Adrenal gland (tissue), 9 donors: ENCODE measurements at regions not wholly inside any gene's neighbourhood (a gene's known extent, or its start where the extent isn't known, plus 50 kb on each side); places are given as distances from the start of the nearest gene placed in this dataset.
"Not testable (repeated sequence)": the region's sequence is repeated elsewhere in the genome, so short reads cannot be mapped to it uniquely, and the experiment has no call there.

Source experiments
- DNase-seq, 7 donors: peaks; one replicate each; pipeline ENCODE4 v3.0.0-alpha.2; 2019 to 2020
- H3K27ac ChIP-seq, 5 donors: fragments of 200-600 bp; sonication (generic) in 4 of 5; 1 replicate in 3 of 5; 2 replicates in 2 of 5; pipeline versions ENCODE4 v1.5.1 to v1.8.0; 2016 to 2020; ENCODE audit warnings: mild to moderate bottlenecking in 1 of 5
- H3K27me3 ChIP-seq: fragments of 200-600 bp; 2 replicates; pipeline ENCODE4 v1.8.0; 2021
- H3K36me3 ChIP-seq, 2 donors: fragments of 200-600 bp; replicated peaks in 1 of 2; 1 replicate in 1 of 2; 2 replicates in 1 of 2; pipeline versions ENCODE4 v1.5.1 to v1.8.0; 2018 to 2022
- H3K4me1 ChIP-seq, 2 donors: fragments of 200-600 bp; replicated peaks in 1 of 2; 1 replicate in 1 of 2; 2 replicates in 1 of 2; pipeline versions ENCODE4 v1.5.1 to v1.8.0; 2018 to 2021
- H3K4me3 ChIP-seq, 4 donors: fragments of 200-600 bp; sonication (generic) in 3 of 4; one replicate each; pipeline ENCODE4 v1.5.1; 2016 to 2018
- H3K9me3 ChIP-seq, 3 donors: fragments of 200-600 bp; sonication (generic) in 1 of 3; replicated peaks in 1 of 3; 1 replicate in 2 of 3; 2 replicates in 1 of 3; pipeline versions ENCODE4 v1.5.1 to v1.8.0; 2016 to 2021
- WGBS, 4 donors: extraction: QIAGEN DNeasy Blood & Tissue Kit in 2 of 4; methylation state at CpG; one replicate each; pipeline versions ENCODE4 v1.1.5 to v1.1.7; 2013 to 2017; 5-methylcytosine and 5-hydroxymethylcytosine counted together
- intact Hi-C, 2 donors: fragments of 100-400 bp; cut with DNase I; formaldehyde crosslinking; loops; one replicate each; pipeline versions ENCODE4 v1.14.1 to v1.15.0; 2022 to 2023
- microRNA-seq, 3 donors: library from miRNA; unstranded; fragments of <30 nt; microRNA quantifications; one replicate each; pipeline ENCODE4, GENCODE V29; 2017 to 2020
- small RNA-seq, 2 donors: library from RNA; depleted of rRNA; stranded (forward); fragments of <200 nt; gene quantifications; one replicate each; pipeline ENCODE3, GENCODE V24; 2016
- donor health status: healthy with polysubstance abuse.
- donor health status: Bipolar disorder and iron deficiency.
- donor health status: DM: yes; HTN: yes; CAD: no.
- donor health status: DM: no; HTN: no; CAD: no.
- donor health status: DM: no; HTN: no; CAD: no.

DNA sequence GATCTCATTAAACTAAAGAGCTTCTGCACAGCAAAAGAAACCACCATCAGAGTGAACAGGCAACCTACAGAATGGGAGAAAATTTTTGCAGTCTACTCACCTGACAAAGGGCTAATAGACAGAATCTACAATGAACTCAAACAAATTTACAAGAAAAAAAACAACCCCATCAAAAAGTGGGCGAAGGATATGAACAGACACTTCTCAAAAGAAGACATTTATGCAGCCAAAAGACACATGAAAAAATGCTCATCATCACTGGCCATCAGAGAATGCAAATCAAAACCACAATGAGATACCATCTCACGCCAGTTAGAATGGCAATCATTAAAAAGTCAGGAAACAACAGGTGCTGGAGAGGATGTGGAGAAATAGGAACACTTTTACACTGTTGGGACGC is 67.6 kb upstream of the PDPR start:
- H3K36me3 ChIP-seq, H3K4me3 ChIP-seq, H3K27ac ChIP-seq, H3K4me1 ChIP-seq, H3K9me3 ChIP-seq, DNase-seq, H3K27me3 ChIP-seq, intact Hi-C loops: not testable (repeated sequence)
- 67 to 100% (median 98%) methylated on average over 1 to 2 of the region's 3 CpGs for WGBS, 4 donors

DNA sequence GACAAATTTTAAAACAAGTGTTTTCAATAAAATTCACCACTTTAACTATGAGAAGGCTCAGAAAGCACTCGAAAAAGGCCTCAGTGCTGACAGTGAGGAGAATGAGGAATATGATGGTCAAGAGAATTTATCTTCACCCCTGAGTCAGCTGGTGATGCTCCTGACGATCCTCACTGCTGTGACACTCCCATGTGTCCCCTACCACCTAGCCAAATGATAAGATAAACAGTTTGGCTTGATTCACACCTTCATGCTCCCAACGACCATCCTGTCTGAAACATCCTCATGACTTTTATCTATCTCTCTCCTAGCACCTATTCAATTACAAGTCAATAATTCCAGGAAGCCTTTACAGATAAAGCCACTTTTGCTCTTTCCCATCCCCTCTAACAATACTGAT is 66.0 kb upstream of the PDPR start:
- intact Hi-C loops, H3K4me1 ChIP-seq, H3K36me3 ChIP-seq, H3K27me3 ChIP-seq, H3K27ac ChIP-seq, H3K9me3 ChIP-seq, DNase-seq, H3K4me3 ChIP-seq: not testable (repeated sequence)
- WGBS, 4 donors: 63 to 79% (median 74%) methylated on average over 3 of the region's 3 CpGs

DNA sequence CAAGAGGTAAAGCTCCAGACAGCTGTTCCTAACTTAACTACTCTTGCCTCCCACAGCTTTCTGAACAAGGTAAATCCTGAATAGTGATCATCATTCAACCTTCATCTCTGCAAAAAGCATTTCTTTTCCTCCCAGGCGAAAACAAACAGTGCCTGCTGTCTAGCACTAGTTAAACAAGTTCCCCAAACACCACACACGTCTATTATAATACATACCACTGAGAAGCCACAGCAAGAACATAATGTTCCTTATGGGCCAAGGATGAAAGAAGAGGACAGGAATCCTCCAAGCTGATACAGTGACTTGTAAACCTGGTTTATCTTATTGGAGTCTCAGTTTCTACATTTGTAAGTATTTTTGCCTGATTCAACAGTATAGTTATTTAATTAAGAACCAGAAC is 56.1 kb upstream of the PDPR start:
- intact Hi-C loops, H3K36me3 ChIP-seq, H3K9me3 ChIP-seq, DNase-seq, H3K27me3 ChIP-seq, H3K4me1 ChIP-seq, H3K27ac ChIP-seq, H3K4me3 ChIP-seq: not testable (repeated sequence)
- WGBS, 4 donors: 40 to 67% methylated on average over 1 of the region's 2 CpGs; no CpG with 5 or more reads in 2 of the 4 donors

DNA sequence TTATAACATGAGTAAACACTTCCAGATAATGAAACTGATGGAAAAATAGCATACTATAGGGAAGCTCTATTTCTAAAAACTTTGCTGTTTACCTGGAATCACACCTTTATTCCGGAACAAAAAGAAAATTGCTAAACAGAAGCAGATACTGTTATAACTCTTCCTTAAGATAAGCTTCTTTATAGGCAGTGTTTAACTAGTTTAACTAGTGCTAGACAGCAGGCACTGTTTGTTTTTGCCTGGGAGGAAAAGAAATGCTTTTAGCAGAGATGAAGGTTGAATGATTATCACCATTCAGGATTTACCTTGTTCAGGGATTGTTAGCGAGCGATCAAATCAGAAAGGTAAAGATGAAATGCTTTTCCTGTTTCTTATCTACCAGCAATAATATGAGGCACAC is 54.7 kb upstream of the PDPR start:
- H3K27me3 ChIP-seq, DNase-seq, H3K27ac ChIP-seq, H3K36me3 ChIP-seq, H3K9me3 ChIP-seq, H3K4me1 ChIP-seq, intact Hi-C loops, H3K4me3 ChIP-seq: not testable (repeated sequence)
- 85 to 93% (median 89%) methylated on average over 3 of the region's 3 CpGs for WGBS, 4 donors

DNA sequence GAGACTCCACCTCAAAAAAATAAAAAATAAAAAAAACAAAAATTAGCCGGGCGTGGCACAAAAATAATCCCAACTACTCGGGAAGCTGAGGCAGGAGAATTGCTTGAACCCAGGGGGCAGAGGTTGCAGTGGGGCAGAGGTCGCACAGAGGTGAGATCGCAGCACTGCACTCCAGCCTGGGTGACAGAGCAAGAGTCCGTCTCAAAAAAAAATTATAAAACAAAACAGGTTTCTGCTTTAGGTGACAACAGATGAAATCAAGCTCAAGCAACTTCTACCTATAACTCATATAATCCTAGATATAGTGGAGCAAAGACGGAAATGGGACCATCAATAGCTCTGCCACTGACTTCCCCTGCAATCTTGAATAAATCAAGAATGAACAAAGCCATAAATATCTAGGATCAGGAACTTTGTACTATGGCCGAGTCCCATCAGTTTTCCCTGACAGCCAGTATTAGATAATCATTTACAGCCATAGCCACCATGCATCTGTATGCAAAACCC is 53.6 kb upstream of the PDPR start:
- H3K9me3 ChIP-seq, H3K4me3 ChIP-seq, H3K27ac ChIP-seq, H3K27me3 ChIP-seq, H3K36me3 ChIP-seq, intact Hi-C loops, H3K4me1 ChIP-seq, DNase-seq: not testable (repeated sequence)
- 71 to 88% (median 80%) methylated on average over 8 of the region's 8 CpGs for WGBS, 4 donors

DNA sequence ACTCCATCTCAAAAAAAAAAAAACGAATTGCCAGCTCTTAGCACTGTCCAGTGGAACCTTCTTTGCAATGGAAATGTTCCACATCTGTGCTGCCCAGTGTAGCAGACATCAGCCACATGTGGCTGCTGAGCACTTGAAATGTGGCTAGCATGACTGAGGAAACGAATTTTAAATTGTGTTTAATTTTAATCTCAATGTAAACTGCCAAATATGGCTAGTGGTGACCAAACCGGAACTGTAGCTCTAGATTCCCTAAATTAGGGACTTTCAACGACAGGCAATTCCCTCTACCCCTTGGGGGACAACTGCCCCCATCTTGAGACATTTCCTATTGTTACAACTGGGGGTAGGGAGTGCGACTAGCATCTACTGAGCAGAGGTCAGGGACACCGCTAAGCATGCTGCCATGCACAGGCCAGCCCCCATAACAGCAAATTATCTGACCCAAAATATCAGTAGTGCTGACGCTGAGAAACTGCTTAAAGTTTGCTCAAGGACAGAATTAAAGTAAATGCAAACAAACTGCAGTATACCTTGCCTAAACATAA is 52.4 kb upstream of the PDPR start:
- DNase-seq, H3K4me1 ChIP-seq, H3K9me3 ChIP-seq, H3K4me3 ChIP-seq, H3K27ac ChIP-seq, H3K27me3 ChIP-seq, intact Hi-C loops, H3K36me3 ChIP-seq: not testable (repeated sequence)
- 69 to 80% (median 78%) methylated on average over 5 to 7 of the region's 7 CpGs for WGBS, 4 donors

DNA sequence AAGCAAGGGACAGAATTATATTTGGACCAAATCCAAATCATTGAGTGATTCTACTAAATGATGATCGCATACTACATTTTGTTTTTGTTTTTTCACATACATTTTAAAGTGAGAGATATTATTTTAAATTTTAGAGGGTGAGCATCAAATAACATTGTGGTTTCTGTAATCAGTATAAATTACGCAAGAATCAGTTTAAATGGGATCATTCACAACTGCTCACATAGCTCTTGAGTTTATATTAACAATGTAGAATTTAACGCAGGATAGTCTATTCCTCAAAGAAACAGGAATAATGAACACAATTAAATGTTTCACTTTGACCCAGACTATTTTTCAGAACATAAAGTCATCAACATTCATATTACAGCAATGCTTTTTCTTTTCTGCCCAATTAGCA is 51.2 kb upstream of the PDPR start:
- H3K27ac ChIP-seq, H3K36me3 ChIP-seq, H3K27me3 ChIP-seq, H3K4me1 ChIP-seq, intact Hi-C loops, H3K9me3 ChIP-seq, H3K4me3 ChIP-seq, DNase-seq: not testable (repeated sequence)
- WGBS, 4 donors: 83 to 94% (median 92%) methylated on average over 3 of the region's 3 CpGs

Small RNA genes lying in the stretch of these regions (microRNA-seq; reads per million reads assigned to microRNA genes)
- 0 reads per million in 3 donors for gene MIR1972-2

Small RNA genes lying in the stretch of these regions (small RNA-seq; reads per million reads assigned to genes)
- 0 reads per million in 2 donors for gene MIR1972-2
